Parathyroid adenoma (tissue), 2 donors: ENCODE measurements at regions not wholly inside any gene's neighbourhood (a gene's known extent, or its start where the extent isn't known, plus 50 kb on each side); places are given as distances from the start of the nearest gene placed in this dataset.
"Not testable (repeated sequence)": the region's sequence is repeated elsewhere in the genome, so short reads cannot be mapped to it uniquely, and the experiment has no call there.

ENCODE experiments used
- H2AFZ ChIP-seq: fragments of 300-600 bp; sonication (generic); one replicate; pipeline ENCODE4 v1.7.0; 2017; ENCODE audit warnings: antibody characterized with exemption, mild to moderate bottlenecking
- H3K27ac ChIP-seq: fragments of 300-600 bp; sonication (generic); one replicate; pipeline ENCODE4 v1.7.0; 2017
- H3K27me3 ChIP-seq: fragments of 300-600 bp; sonication (generic); one replicate; pipeline ENCODE4 v1.7.0; 2017; ENCODE audit warnings: low read length; ENCODE audit not compliant: control insufficient read depth, insufficient read depth
- H3K36me3 ChIP-seq: fragments of 300-600 bp; sonication (generic); one replicate; pipeline ENCODE4 v1.7.0; 2017; ENCODE audit warnings: low read length; ENCODE audit not compliant: control insufficient read depth, insufficient read depth
- H3K4me1 ChIP-seq: fragments of 300-600 bp; sonication (generic); one replicate; pipeline ENCODE4 v1.7.0; 2017; ENCODE audit warnings: control low read depth
- H3K4me2 ChIP-seq: fragments of 300-600 bp; sonication (generic); one replicate; pipeline ENCODE4 v1.7.0; 2017; ENCODE audit warnings: low read length
- H3K4me3 ChIP-seq: fragments of 300-600 bp; sonication (generic); one replicate; pipeline ENCODE4 v1.7.0; 2017; ENCODE audit warnings: low read depth, low read length
- H3K79me2 ChIP-seq: fragments of 300-600 bp; sonication (generic); one replicate; pipeline ENCODE4 v1.7.0; 2017; ENCODE audit warnings: control low read depth
- H3K9ac ChIP-seq: fragments of 300-600 bp; sonication (generic); one replicate; pipeline ENCODE4 v1.7.0; 2017; ENCODE audit warnings: mild to moderate bottlenecking
- H3K9me3 ChIP-seq: fragments of 300-600 bp; sonication (generic); one replicate; pipeline ENCODE4 v1.7.0; 2017; ENCODE audit warnings: low read length; ENCODE audit not compliant: control insufficient read depth
- CTCF ChIP-seq: fragments of 300-600 bp; sonication (generic); IDR thresholded peaks from one replicate; pipeline ENCODE4 v1.7.0; 2017; ENCODE audit warnings: antibody characterized with exemption, mild to moderate bottlenecking
- donor health status: primary hyperparathyroidism.

- H3K9ac ChIP-seq, result no peak overlapping the region
- H3K36me3 ChIP-seq, result no peaks in the 10 kb centered on the region
- H3K27me3 ChIP-seq, result no peaks in the 10 kb centered on the region
- H2AFZ ChIP-seq, result no peak overlapping the region
- no peaks in the 10 kb centered on the region for H3K4me1 ChIP-seq
- H3K27ac ChIP-seq, result no peak overlapping the region
- H3K4me2 ChIP-seq, result no peak overlapping the region
- H3K79me2 ChIP-seq, result no peaks in the 10 kb centered on the region
- no peak overlapping the region for H3K4me3 ChIP-seq
- H3K9me3 ChIP-seq, result no peaks in the 10 kb centered on the region
- TF ChIP-seq CTCF, result no peak
These were observed 138.9 kb upstream of the CDH11 start for GRCh38 chr16:65260746-65261145.

- Histone ChIP-seq H3K27ac (no peak overlapping the region), H3K4me1 (no peaks in the 10 kb centered on the region), H3K79me2 (no peaks in the 10 kb centered on the region), H3K9me3 (no peaks in the 10 kb centered on the region), H2AFZ (no peak overlapping the region), H3K27me3 (no peaks in the 10 kb centered on the region), H3K36me3 (no peaks in the 10 kb centered on the region), H3K4me3 (no peak overlapping the region), H3K9ac (no peak overlapping the region), H3K4me2 (no peak overlapping the region)
- no peak for TF ChIP-seq CTCF
These were observed 132.3 kb upstream of the CDH11 start for GRCh38 chr16:65254144-65254543.

GRCh38 chr16:65249768-65250167 is 127.9 kb upstream of the CDH11 start:
- H3K9me3 ChIP-seq, result no peaks in the 10 kb centered on the region
- no peaks in the 10 kb centered on the region for H3K36me3 ChIP-seq
- no peaks in the 10 kb centered on the region for H3K79me2 ChIP-seq
- H3K4me2 ChIP-seq, result no peak overlapping the region
- no peaks in the 10 kb centered on the region for H3K4me1 ChIP-seq
- H3K27ac ChIP-seq, result no peak overlapping the region
- peak overlapping the region; percentile 6 for H2AFZ ChIP-seq
- no peak overlapping the region for H3K9ac ChIP-seq
- H3K27me3 ChIP-seq, result no peaks in the 10 kb centered on the region
- TF ChIP-seq CTCF, result no peak
- no peak overlapping the region for H3K4me3 ChIP-seq

GRCh38 chr16:65244787-65245186 is 122.9 kb upstream of the CDH11 start:
- TF ChIP-seq CTCF, result no peak
- Histone ChIP-seq H3K27ac (no peak overlapping the region), H3K4me3 (no peak overlapping the region), H3K79me2 (no peaks in the 10 kb centered on the region), H3K4me2 (no peak overlapping the region), H3K4me1 (no peaks in the 10 kb centered on the region), H3K9ac (no peak overlapping the region), H2AFZ (no peak overlapping the region), H3K27me3 (no peaks in the 10 kb centered on the region), H3K36me3 (no peaks in the 10 kb centered on the region), H3K9me3 (no peaks in the 10 kb centered on the region)

- Histone ChIP-seq H3K36me3 (no peaks in the 10 kb centered on the region), H3K9ac (no peak overlapping the region), H3K27ac (no peak overlapping the region), H3K4me3 (no peak overlapping the region), H3K4me2 (no peak overlapping the region), H3K9me3 (no peaks in the 10 kb centered on the region), H2AFZ (no peak overlapping the region), H3K4me1 (no peaks in the 10 kb centered on the region), H3K27me3 (no peaks in the 10 kb centered on the region), H3K79me2 (no peaks in the 10 kb centered on the region)
- TF ChIP-seq CTCF, result no peak
These were observed 113.7 kb upstream of the CDH11 start for GRCh38 chr16:65235339-65236177.

GRCh38 chr16:65234721-65235320 is 113.0 kb upstream of the CDH11 start:
- H3K79me2 ChIP-seq, H3K36me3 ChIP-seq, H3K9me3 ChIP-seq, H3K4me3 ChIP-seq, H3K27me3 ChIP-seq, H3K4me2 ChIP-seq, H3K4me1 ChIP-seq, H3K9ac ChIP-seq, H3K27ac ChIP-seq, H2AFZ ChIP-seq: not testable (repeated sequence)
